ENCODE measurements at regions not wholly inside any gene's neighbourhood (a gene's known extent, or its start where the extent isn't known, plus 50 kb on each side); places are given as distances from the start of the nearest gene placed in this dataset.
A peak's percentile ranks its signal among the peaks of the same experiment; 100 is the strongest.

GRCh38 chr7:95687759-95688343 is 84.5 kb upstream of the DYNC1I1 start:
- Mint-ChIP-seq H3K4me3 (no peak overlapping the region), H3K9me3 (no peaks in the 10 kb centered on the region), H3K27ac (no peak overlapping the region), H3K36me3 (no peaks in the 10 kb centered on the region), H3K27me3 (no peaks in the 10 kb centered on the region), H3K4me1 (ENCODE audit: unreplicated experiment) (peaks cover 15% of the 10 kb centered on the region)
- TF ChIP-seq CTCF (conservative IDR thresholded peaks at IDR 0.05) = peak; percentile 78
- no peak for DNase-seq (ENCODE audit: extremely low spot score, unreplicated experiment)

GRCh38 chr7:95686109-95686508 is 86.2 kb upstream of the DYNC1I1 start:
- Mint-ChIP-seq H3K27me3 (no peaks in the 10 kb centered on the region), H3K9me3 (no peaks in the 10 kb centered on the region)
- no peak for DNase-seq (ENCODE audit: extremely low spot score, unreplicated experiment)

GRCh38 chr7:95684505-95684904 is 87.8 kb upstream of the DYNC1I1 start:
- Mint-ChIP-seq H3K27ac (no peak overlapping the region), H3K27me3 (no peaks in the 10 kb centered on the region), H3K36me3 (no peaks in the 10 kb centered on the region), H3K4me1 (ENCODE audit: unreplicated experiment) (peaks cover 4% of the 10 kb centered on the region), H3K9me3 (peaks cover under 1% of the 10 kb centered on the region), H3K4me3 (no peak overlapping the region)
- no peak for DNase-seq (ENCODE audit: extremely low spot score, unreplicated experiment)
- TF ChIP-seq CTCF (conservative IDR thresholded peaks at IDR 0.05) = no peak

More at GRCh38 chr7:95686109-95686508, 86.2 kb upstream of the DYNC1I1 start:
- Mint-ChIP-seq H3K4me3 (no peak overlapping the region), H3K4me1 (ENCODE audit: unreplicated experiment) (peaks cover 9% of the 10 kb centered on the region), H3K27ac (no peak overlapping the region), H3K36me3 (no peaks in the 10 kb centered on the region)
- peak; percentile 74 for TF ChIP-seq CTCF (conservative IDR thresholded peaks at IDR 0.05)

GRCh38 chr7:95684037-95684436 is 87.7 kb upstream of the PDK4 start:
- Mint-ChIP-seq H3K4me1 (ENCODE audit: unreplicated experiment) (peaks cover 3% of the 10 kb centered on the region), H3K9me3 (peaks cover 4% of the 10 kb centered on the region), H3K36me3 (peaks cover 4% of the 10 kb centered on the region), H3K27ac (no peak overlapping the region), H3K27me3 (peaks cover 2% of the 10 kb centered on the region), H3K4me3 (no peak overlapping the region)
- DNase-seq (ENCODE audit: extremely low spot score, unreplicated experiment) = no peak
- peak; percentile 79 for TF ChIP-seq CTCF (conservative IDR thresholded peaks at IDR 0.05)

- Mint-ChIP-seq H3K27ac (no peak overlapping the region), H3K4me1 (ENCODE audit: unreplicated experiment) (no peaks in the 10 kb centered on the region), H3K36me3 (peaks cover 4% of the 10 kb centered on the region), H3K4me3 (no peak overlapping the region), H3K9me3 (peaks cover 4% of the 10 kb centered on the region), H3K27me3 (peaks cover 2% of the 10 kb centered on the region)
- DNase-seq (ENCODE audit: extremely low spot score, unreplicated experiment) = no peak
- no peak for TF ChIP-seq CTCF (conservative IDR thresholded peaks at IDR 0.05)
Measured at GRCh38 chr7:95682913-95683312, 86.6 kb upstream of the PDK4 start.

GRCh38 chr7:95676691-95677090 is 80.4 kb upstream of the PDK4 start:
- peaks cover 11% of the 10 kb centered on the region for H3K4me1 Mint-ChIP-seq (ENCODE audit: unreplicated experiment)
- DNase-seq (ENCODE audit: extremely low spot score, unreplicated experiment) = no peak
- no peak overlapping the region for H3K27ac Mint-ChIP-seq
- no peak overlapping the region for H3K4me3 Mint-ChIP-seq
- no peak for TF ChIP-seq CTCF (conservative IDR thresholded peaks at IDR 0.05)
- peaks cover 2% of the 10 kb centered on the region for H3K27me3 Mint-ChIP-seq
- peaks cover 4% of the 10 kb centered on the region for H3K9me3 Mint-ChIP-seq
- peaks cover 4% of the 10 kb centered on the region for H3K36me3 Mint-ChIP-seq

Data from type B pancreatic cell (in vitro differentiated cells).